GM12878 (cell line): ENCODE measurements at regions not wholly inside any gene's neighbourhood (a gene's known extent, or its start where the extent isn't known, plus 50 kb on each side); places are given as distances from the start of the nearest gene placed in this dataset.

Source experiments
- ATAC-seq: fragments of 200-7000 bp; cut with Tn5 transposase; 3 replicates; pipeline ENCODE4 v1.9.1; 2020; ENCODE audit warnings: mild to moderate bottlenecking, moderate library complexity
- BruUV-seq: library from RNA; stranded (reverse); fragments of 400-500 nt; replicated peaks from 2 replicates; lab custom pipeline; 2021; lab: Mats Ljungman, UMichigan
- CTCF ChIA-PET: fragments of 300-600 bp; sonication (Branson Sonifier 250); formaldehyde crosslinking; extraction: SDS; loops from one replicate; lab custom pipeline; 2021; ENCODE audit warnings: inconsistent platforms; lab: Yijun Ruan, JAX
- POLR2A ChIA-PET: fragments of 350-600 bp; formaldehyde crosslinking; extraction: SDS; loops from one replicate; lab custom pipeline; 2021; ENCODE audit warnings: inconsistent platforms; lab: Charles Lee
- RAD21 ChIA-PET: fragments of 300-600 bp; sonication (Branson Sonifier 250); formaldehyde crosslinking; loops from one replicate; lab custom pipeline; 2023; ENCODE audit warnings: antibody characterized with exemption; ENCODE audit not compliant: unreplicated experiment; lab: Charles Lee
- SMC1A ChIA-PET: fragments of 300-600 bp; sonication (Branson Sonifier 250); formaldehyde crosslinking; loops from one replicate; lab custom pipeline; 2023; ENCODE audit not compliant: unreplicated experiment, uncharacterized antibody; lab: Charles Lee
- DNase-seq: peaks from one replicate; pipeline ENCODE4 v3.0.0-alpha.2; 2011; ENCODE audit warnings: low read depth, low spot score
- FAIRE-seq: peaks from 3 replicates; lab custom pipeline; 2011; peaks lifted over from hg19 to GRCh38; lab: Jason Lieb, UNC
- H2AFZ ChIP-seq: 2 replicates; pipeline ENCODE4 v1.6.0; 2011; ENCODE audit warnings: low read depth, low read length, control low read depth; ENCODE audit not compliant: control insufficient read depth
- H3K27ac ChIP-seq: 2 replicates; pipeline ENCODE4 v1.5.1; 2011; ENCODE audit warnings: control low read depth; ENCODE audit not compliant: control insufficient read depth, insufficient read depth
- H3K27me3 ChIP-seq, 2 experiments: replicated peaks in 1 of 2; 2 replicates each; pipeline versions ENCODE4 v1.6.0 to v1.6.1; 2011; ENCODE audit warnings: low read length in 1 of 2; ENCODE audit not compliant: control insufficient read depth in 2 of 2, insufficient read depth in 2 of 2
- H3K36me3 ChIP-seq, 2 experiments: 2 replicates each; pipeline ENCODE4 v1.5.1; 2011; ENCODE audit warnings: low read length in 1 of 2; ENCODE audit not compliant: control insufficient read depth in 2 of 2, insufficient read depth in 2 of 2
- H3K4me1 ChIP-seq: 2 replicates; pipeline ENCODE4 v1.6.1; 2011; ENCODE audit warnings: mild to moderate bottlenecking, low read length, moderate library complexity, mixed read lengths; ENCODE audit not compliant: control insufficient read depth, insufficient read depth
- H3K4me2 ChIP-seq: 2 replicates; pipeline ENCODE4 v1.6.0; 2011; ENCODE audit warnings: control low read depth; ENCODE audit not compliant: control insufficient read depth, insufficient read depth
- H3K4me3 ChIP-seq: fragments of 200-600 bp; sonication (generic); 2 replicates; pipeline ENCODE4 v1.5.1; 2016
- H3K79me2 ChIP-seq: 2 replicates; pipeline ENCODE4 v1.6.0; 2011; ENCODE audit warnings: low read length; ENCODE audit not compliant: control insufficient read depth, insufficient read depth
- H3K9ac ChIP-seq: 2 replicates; pipeline ENCODE4 v1.8.0; 2011; ENCODE audit warnings: low read length, control low read depth, mixed read lengths; ENCODE audit not compliant: control insufficient read depth, insufficient read depth
- H3K9me3 ChIP-seq: replicated peaks from 3 replicates; pipeline ENCODE4 v1.5.1; 2011; ENCODE audit warnings: mild to moderate bottlenecking, low read length; ENCODE audit not compliant: control insufficient read depth, insufficient read depth
- H4K20me1 ChIP-seq: 2 replicates; pipeline ENCODE4 v1.6.0; 2011; ENCODE audit not compliant: control insufficient read depth, insufficient read depth
- CEBPZ ChIP-seq: fragments of 150-350 bp; IDR thresholded peaks from 2 replicates; pipeline ENCODE4 v1.6.1; 2016; ENCODE audit warnings: low read depth, low read length
- E2F8 ChIP-seq: fragments of 450-650 bp; IDR thresholded peaks from 2 replicates; pipeline ENCODE4 v1.6.1; 2018; ENCODE audit warnings: mild to moderate bottlenecking, low read depth, moderate library complexity; ENCODE audit not compliant: partially characterized antibody
- ELK1 ChIP-seq: IDR thresholded peaks from 2 replicates; pipeline ENCODE4 v1.6.1; 2012; ENCODE audit warnings: low read depth, low read length, improper control_type of control experiment
- POU2F2 ChIP-seq: IDR thresholded peaks from 3 replicates; pipeline ENCODE4 v1.6.1; 2011; ENCODE audit warnings: low read depth, mild to moderate bottlenecking, low read length, borderline replicate concordance
- PRDM15 ChIP-seq: fragments of 450-650 bp; formaldehyde crosslinking; IDR thresholded peaks from 2 replicates; pipeline ENCODE4 v1.4.0; 2020; ENCODE audit warnings: mild to moderate bottlenecking, moderate library complexity
- RELB ChIP-seq: fragments of 450-650 bp; IDR thresholded peaks from 2 replicates; pipeline ENCODE4 v1.6.1; 2017; ENCODE audit warnings: low read depth, mild to moderate bottlenecking, moderate library complexity
- SUZ12 ChIP-seq: fragments of 200-600 bp; sonication (generic); IDR thresholded peaks from one replicate; pipeline ENCODE4 v1.6.1; 2018; ENCODE audit warnings: antibody characterized with exemption, mild to moderate bottlenecking; ENCODE audit not compliant: unreplicated experiment
- TCF7 ChIP-seq: IDR thresholded peaks from 2 replicates; pipeline ENCODE4 v1.6.1; 2014; ENCODE audit warnings: antibody characterized with exemption, borderline replicate concordance
- YY1 ChIP-seq: IDR thresholded peaks from 2 replicates; pipeline ENCODE4 v1.6.1; 2011; ENCODE audit warnings: low read depth, mild to moderate bottlenecking, low read length
- ZSCAN29 ChIP-seq: fragments of 450-650 bp; IDR thresholded peaks from 2 replicates; pipeline ENCODE4 v1.6.1; 2017; ENCODE audit warnings: mild to moderate bottlenecking, moderate library complexity
- WGBS: methylation state at CpG from one replicate; pipeline ENCODE4 v1.1.6; 2016; ENCODE audit warnings: low lambda C conversion rate; ENCODE audit not compliant: insufficient replicate concordance, insufficient coverage; ENCODE audit errors: missing lambda C conversion rate; 5-methylcytosine and 5-hydroxymethylcytosine counted together
- in situ Hi-C: fragments of 300-500 bp; cut with MboI; formaldehyde crosslinking; loops from 9 replicates; pipeline ENCODE4 v1.14.3; 2018; ENCODE audit warnings: mixed read lengths
- intact Hi-C: fragments of 100-400 bp; cut with micrococcal nuclease; formaldehyde crosslinking; loops from one replicate; pipeline ENCODE4 v1.14.2; 2022; ENCODE audit not compliant: unreplicated experiment

- no peaks in the 10 kb centered on the region for H3K9me3 ChIP-seq
- DNase-seq, result no peak
- no peaks in the 10 kb centered on the region for H4K20me1 ChIP-seq
- H3K4me2 ChIP-seq, result no peak overlapping the region
- intact Hi-C loops, result no loop called here
- H2AFZ ChIP-seq, result peak overlapping the region; percentile 22
- H3K79me2 ChIP-seq, result no peaks in the 10 kb centered on the region
- RAD21 ChIA-PET, result no interaction called here
- H3K9ac ChIP-seq, result no peak overlapping the region
- no peak overlapping the region for H3K4me3 ChIP-seq
- 26% methylated on average over 6 of the region's 6 CpGs for WGBS
- no TSS peak for BruUV-seq
- CTCF ChIA-PET, result no interaction called here
- H3K27ac ChIP-seq, result peak overlapping the region; percentile 13; the same call in 1 of the 2 replicates
- SMC1A ChIA-PET, result no interaction called here
- H3K4me1 ChIP-seq, result peaks cover 8% of the 10 kb centered on the region
- POLR2A ChIA-PET, result interaction anchor here (0.5 to 1.7 kb wide), 2 partner anchors 30 to 1198 kb away, joined by 3 to 4 read pairs; no protein-coding TSS in a partner anchor
- H3K27me3 ChIP-seq, result no peaks in the 10 kb centered on the region
- no peak for FAIRE-seq
- no peak for ATAC-seq
- H3K36me3 ChIP-seq, result no peaks in the 10 kb centered on the region
- in situ Hi-C loops, result loop anchor here (10.0 kb wide), 1 partner anchor 1152 kb away; no protein-coding TSS in a partner anchor
- no peak for TF ChIP-seq SUZ12
- no peak for TF ChIP-seq TCF7
- TF ChIP-seq PRDM15, result no peak
- TF ChIP-seq POU2F2, result no peak
- no peak for TF ChIP-seq YY1
- no peak for TF ChIP-seq CEBPZ
- TF ChIP-seq ZSCAN29, result no peak
- TF ChIP-seq ELK1, result no peak
- TF ChIP-seq RELB, result no peak
- no peak for TF ChIP-seq E2F8
Measured at GRCh38 chrX:42946544-42947194, 168.7 kb upstream of the PPP1R2C start.
